Suppressor macrophage (primary cell): ENCODE measurements at regions not wholly inside any gene's neighbourhood (a gene's known extent, or its start where the extent isn't known, plus 50 kb on each side); places are given as distances from the start of the nearest gene placed in this dataset.
A peak's percentile ranks its signal among the peaks of the same experiment; 100 is the strongest.

ENCODE experiments used
- DNase-seq, 4 experiments: peaks; one replicate each; pipeline ENCODE4 v3.0.0-alpha.2; 2020 to 2022

DNA sequence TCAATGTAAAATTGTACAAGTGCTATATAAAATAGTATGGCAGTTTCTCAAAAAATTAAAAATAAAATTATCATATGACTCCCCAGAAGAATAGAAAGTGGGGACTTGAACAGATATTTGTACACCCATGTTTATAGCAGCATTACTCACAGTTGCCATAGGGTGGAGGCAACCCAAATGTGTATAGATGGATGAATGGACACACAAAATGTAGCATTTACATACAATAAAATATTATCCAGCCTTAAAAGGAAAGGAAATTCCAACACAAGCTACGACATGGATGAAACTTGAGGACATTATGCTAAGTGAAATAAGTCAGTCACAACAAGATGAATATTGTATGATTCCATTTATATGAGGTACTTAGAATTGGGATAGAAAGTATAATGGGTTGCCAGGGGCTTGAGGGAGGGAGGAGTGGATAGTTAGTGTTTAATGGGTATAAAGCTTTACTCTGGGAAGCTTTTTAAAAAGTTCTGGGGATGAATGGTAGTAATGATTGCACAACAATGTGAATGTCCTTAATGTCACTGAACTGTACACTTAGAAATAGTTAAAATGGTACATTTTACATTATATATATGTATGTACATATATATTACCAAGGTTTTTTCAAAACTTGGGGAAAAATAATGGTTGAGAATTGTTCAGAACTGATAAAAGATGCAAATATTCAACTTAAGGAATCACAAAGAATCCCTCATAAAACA, 53.0 kb upstream of the ADORA3 start:
- DNase-seq = no peak

DNA sequence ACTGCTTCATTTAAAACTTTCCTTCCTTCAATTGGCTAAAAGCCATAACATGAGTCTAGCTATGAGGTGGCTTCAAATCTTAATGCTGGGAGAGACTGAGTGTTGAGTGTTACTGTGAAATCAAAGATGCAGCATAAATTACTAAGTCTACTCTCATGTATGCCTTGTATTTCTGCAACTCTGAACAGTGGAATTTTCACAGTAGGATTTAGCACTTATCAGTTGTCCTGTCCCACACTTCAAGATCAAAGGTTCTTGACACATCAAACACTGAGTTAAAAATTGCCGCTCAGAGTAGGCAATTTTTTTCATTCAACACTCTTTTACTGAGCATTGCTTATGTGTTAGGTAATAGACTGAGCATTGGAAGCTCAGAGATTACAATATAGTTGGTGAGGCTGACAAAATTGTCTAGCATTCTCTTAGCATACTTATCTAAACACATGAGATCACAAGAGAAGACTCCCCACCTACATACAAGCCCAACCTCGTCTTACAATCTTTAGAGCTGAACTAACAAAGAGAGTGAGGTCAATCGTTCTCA, 56.4 kb upstream of the ADORA3 start:
- no peak for DNase-seq

DNA sequence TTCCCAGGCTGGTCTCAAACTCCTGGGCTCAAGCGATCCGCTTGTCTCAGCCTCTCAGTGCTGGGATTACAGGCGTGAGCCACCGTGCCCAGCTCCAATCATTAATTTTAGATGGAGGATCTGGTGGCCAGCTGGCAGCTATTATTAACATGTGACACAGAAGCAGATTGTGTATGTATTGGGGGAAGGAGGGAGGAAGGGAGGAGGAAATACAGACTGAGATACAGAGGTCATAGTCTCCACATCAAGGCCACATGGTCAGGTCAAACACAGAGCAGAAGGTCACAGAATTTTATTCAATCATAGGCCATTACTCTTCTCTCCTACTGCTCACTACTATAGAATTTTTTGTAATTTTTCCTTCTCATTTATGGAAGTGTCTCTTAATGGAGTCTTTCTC, 57.9 kb upstream of the ADORA3 start:
- DNase-seq = no peak

DNA sequence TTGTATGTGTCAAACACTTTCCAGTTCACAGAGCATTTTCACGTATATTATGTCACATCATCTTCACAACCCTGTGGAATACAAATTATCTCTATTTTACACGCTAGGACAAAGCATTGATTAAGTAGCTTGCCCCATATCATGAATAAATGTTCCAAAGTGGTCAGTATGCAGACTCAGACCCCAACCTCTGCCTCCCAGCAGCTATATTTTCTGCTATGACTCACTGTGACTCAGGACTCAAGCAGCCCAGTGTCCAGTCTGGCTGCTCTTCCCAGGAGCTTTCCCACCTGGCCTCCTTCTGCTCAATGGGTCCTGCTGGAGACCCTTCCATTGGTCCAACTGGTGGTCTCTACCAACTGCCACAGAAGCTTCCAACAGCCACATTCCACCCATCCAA, 56.0 kb upstream of the RAP1A start:
- no peak for DNase-seq

DNA sequence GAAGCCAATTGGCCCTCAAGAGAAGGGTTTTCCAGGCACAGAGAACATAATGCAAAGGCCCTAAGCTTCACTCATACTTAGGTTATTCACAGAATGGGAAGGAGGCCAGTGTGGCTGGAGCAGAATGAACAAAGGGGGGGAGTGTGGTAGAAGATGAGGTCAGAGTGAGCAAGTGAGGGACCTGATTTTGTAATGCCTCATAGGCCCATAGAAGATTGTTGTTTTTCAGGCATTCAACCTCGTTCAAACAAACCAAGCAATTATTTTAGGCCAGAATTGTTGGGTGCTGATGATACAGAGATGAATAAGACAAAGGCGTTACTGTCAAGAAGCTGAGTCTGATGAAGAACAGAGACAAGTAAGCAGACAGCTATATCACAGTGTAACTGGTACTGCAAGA, 54.5 kb upstream of the RAP1A start:
- peak in 2 of 4 experiments; percentile 16 to 17 for DNase-seq

DNA sequence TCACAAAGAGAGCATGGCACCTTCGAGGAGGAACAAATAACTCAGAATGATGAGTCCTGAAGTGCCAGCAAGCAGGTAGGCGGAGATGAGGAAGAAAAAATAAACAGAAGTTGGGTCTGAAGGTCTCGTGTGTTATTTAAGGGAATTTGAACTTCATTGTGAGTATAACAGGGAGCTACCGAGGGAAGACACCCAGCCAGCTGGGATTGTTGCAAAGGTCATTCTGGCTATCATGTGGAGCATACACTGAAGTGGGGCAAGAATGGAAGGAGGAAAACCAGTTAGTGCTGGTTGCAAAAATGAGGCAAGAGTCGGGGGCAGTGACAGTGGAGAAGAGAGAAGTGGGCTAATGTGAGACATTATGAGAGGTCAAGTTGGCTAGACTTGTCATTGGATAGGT, 53.6 kb upstream of the RAP1A start:
- peak; percentile 26 to 44 (median 42) for DNase-seq

DNA sequence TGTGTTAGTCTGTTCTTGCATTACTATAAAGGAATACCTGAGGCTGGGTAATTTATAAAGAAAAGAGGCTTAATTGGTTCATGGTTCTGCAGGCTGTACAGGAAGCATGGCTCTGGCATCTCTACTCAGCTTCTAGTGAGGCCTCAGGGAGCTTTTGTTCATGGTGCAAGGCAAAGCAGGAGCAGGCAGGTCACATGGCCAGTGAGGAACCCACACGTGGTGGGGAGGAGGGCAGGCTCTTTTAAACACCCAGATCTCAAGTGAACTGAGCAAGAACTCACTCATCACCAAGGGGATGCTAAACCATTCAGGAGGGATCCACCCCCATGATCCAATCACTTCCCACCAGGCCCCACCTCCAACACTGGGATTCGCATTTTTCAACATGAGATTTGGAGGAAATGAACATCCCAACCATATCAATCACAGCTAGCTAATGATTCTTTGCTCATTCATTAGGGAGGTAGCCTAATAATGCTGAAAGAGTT, 51.4 kb upstream of the RAP1A start:
- DNase-seq = no peak
